K562 (cell line): ENCODE measurements at regions not wholly inside any gene's neighbourhood (a gene's known extent, or its start where the extent isn't known, plus 50 kb on each side); places are given as distances from the start of the nearest gene placed in this dataset.

Experiments
- ATAC-seq: fragments of 200-7000 bp; cut with Tn5 transposase; 3 replicates; pipeline ENCODE4 v1.9.1; 2020; ENCODE audit warnings: moderate library complexity
- BruUV-seq: library from RNA; stranded (reverse); fragments of 400-500 nt; replicated peaks from 2 replicates; lab custom pipeline; 2021; lab: Mats Ljungman, UMichigan
- CTCF ChIA-PET: fragments of 300-600 bp; formaldehyde crosslinking; extraction: SDS; loops from one replicate; lab custom pipeline; 2021; ENCODE audit warnings: low intra/inter-chr PET ratio; lab: Yijun Ruan, JAX
- POLR2A ChIA-PET: fragments of 300-600, 350-650 bp; sonication (Branson Sonifier 250); formaldehyde crosslinking; extraction: SDS; loops from one replicate; lab custom pipeline; 2021; ENCODE audit warnings: antibody characterized with exemption, inconsistent platforms; lab: Yijun Ruan, JAX
- DNase-seq, 4 experiments: peaks; one replicate each; pipeline versions ENCODE4 v3.0.0 to v3.0.0-alpha.2; 2011 to 2018; ENCODE audit warnings: low spot score in 3 of 4, mixed read lengths in 3 of 4; ENCODE audit errors: extremely low read depth in 1 of 4
- FAIRE-seq: peaks from 2 replicates; lab custom pipeline; 2011; peaks lifted over from hg19 to GRCh38; lab: Jason Lieb, UNC
- H2AFZ ChIP-seq: 2 replicates; pipeline ENCODE4 v1.6.0; 2011; ENCODE audit warnings: low read depth, low read length, control low read depth, inconsistent platforms
- H3K27ac ChIP-seq: fragments of 200-600 bp; 3 replicates; pipeline ENCODE4 v1.8.0; 2011; ENCODE audit warnings: low read depth, mild to moderate bottlenecking, control low read depth, inconsistent platforms, low read length, moderate library complexity, mixed read lengths; ENCODE audit errors: extremely low read depth
- H3K27me3 ChIP-seq, 2 experiments: fragments of 300-600 bp in 1 of 2; 2 replicates in 1 of 2; 3 replicates in 1 of 2; pipeline versions ENCODE4 v1.6.0 to v1.8.0; 2011; ENCODE audit warnings: inconsistent platforms in 2 of 2, low read length in 2 of 2, mild to moderate bottlenecking in 1 of 2, mixed read lengths in 1 of 2, moderate library complexity in 1 of 2; ENCODE audit not compliant: control insufficient read depth in 2 of 2, insufficient read depth in 2 of 2
- H3K36me3 ChIP-seq: fragments of 300-600 bp; 3 replicates; pipeline ENCODE4 v1.8.0; 2011; ENCODE audit warnings: mild to moderate bottlenecking, low read length, inconsistent platforms; ENCODE audit not compliant: control insufficient read depth, insufficient read depth
- H3K4me1 ChIP-seq, 2 experiments: fragments of 200-600 bp in 1 of 2; replicated peaks in 1 of 2; 2 replicates in 1 of 2; 3 replicates in 1 of 2; pipeline versions ENCODE4 v1.5.1 to v1.8.0; 2011; ENCODE audit warnings: inconsistent platforms in 2 of 2, low read length in 2 of 2, mild to moderate bottlenecking in 1 of 2, mixed read lengths in 1 of 2, moderate library complexity in 1 of 2; ENCODE audit not compliant: control insufficient read depth in 2 of 2, insufficient read depth in 2 of 2
- H3K4me2 ChIP-seq: 2 replicates; pipeline ENCODE4 v1.6.1; 2011; ENCODE audit warnings: low read length, control low read depth, inconsistent platforms, mixed read lengths; ENCODE audit not compliant: insufficient read depth
- H3K4me3 ChIP-seq: fragments of 200-600 bp; sonication (generic), shearing (Covaris generic); 2 replicates; pipeline ENCODE4 v1.5.1; 2016; ENCODE audit warnings: control low read depth, inconsistent platforms
- H3K79me2 ChIP-seq: fragments of 200-600 bp; 3 replicates; pipeline ENCODE4 v1.8.0; 2011; ENCODE audit warnings: low read length, inconsistent platforms; ENCODE audit not compliant: control insufficient read depth, insufficient read depth
- H3K9ac ChIP-seq, 2 experiments: 2 replicates each; pipeline versions ENCODE4 v1.6.0 to v1.6.1; 2011; ENCODE audit warnings: low read depth in 2 of 2, low read length in 2 of 2, control low read depth in 1 of 2, inconsistent platforms in 1 of 2, mild to moderate bottlenecking in 1 of 2, mixed read lengths in 1 of 2; ENCODE audit not compliant: insufficient read depth in 1 of 2
- H3K9me1 ChIP-seq: one replicate; pipeline ENCODE4 v1.6.0; 2011; ENCODE audit warnings: inconsistent platforms, mild to moderate bottlenecking, low read length, moderate library complexity; ENCODE audit not compliant: control insufficient read depth, insufficient read depth
- H3K9me3 ChIP-seq: replicated peaks from 2 replicates; pipeline ENCODE4 v1.5.1; 2011; ENCODE audit warnings: low read depth, low read length, inconsistent platforms; ENCODE audit not compliant: control insufficient read depth, insufficient read depth
- H4K20me1 ChIP-seq: replicated peaks from 2 replicates; pipeline ENCODE4 v1.6.1; 2011; ENCODE audit warnings: low read length, inconsistent platforms, mixed read lengths; ENCODE audit not compliant: control insufficient read depth, insufficient read depth
- MBD1 ChIP-seq: fragments of 250-450 bp; sonication (Bioruptor Pico); IDR thresholded peaks from 2 replicates; pipeline ENCODE4 v1.8.0; 2022; ENCODE audit warnings: inconsistent platforms
- MIER1 ChIP-seq: fragments of 450-650 bp; IDR thresholded peaks from 2 replicates; pipeline ENCODE4 v1.6.1; 2016; ENCODE audit warnings: antibody characterized with exemption, mild to moderate bottlenecking, low read depth
- POLR2B ChIP-seq: fragments of 450-650 bp; IDR thresholded peaks from 2 replicates; pipeline ENCODE4 v1.6.1; 2018; ENCODE audit warnings: low read depth; ENCODE audit not compliant: partially characterized antibody
- THAP12 ChIP-seq: fragments of 250-450 bp; sonication (Bioruptor Pico); IDR thresholded peaks from 2 replicates; pipeline ENCODE4 v1.9.0; 2021; ENCODE audit warnings: mild to moderate bottlenecking, inconsistent platforms
- THRA ChIP-seq: fragments of 450-650 bp; IDR thresholded peaks from 2 replicates; pipeline ENCODE4 v1.6.1; 2017; ENCODE audit warnings: mild to moderate bottlenecking, moderate library complexity
- ZNF395 ChIP-seq: fragments of 200-800 bp; sonication (Bioruptor generic); IDR thresholded peaks from 2 replicates; pipeline ENCODE4 v1.6.1; 2017; ENCODE audit warnings: missing genetic modification characterization, missing compliant biosample characterization
- ZNF551 ChIP-seq: fragments of 250-450 bp; sonication (Bioruptor Pico); IDR thresholded peaks from 2 replicates; pipeline ENCODE4 v1.5.0; 2021; ENCODE audit warnings: mild to moderate bottlenecking, moderate library complexity
- WGBS: fragments of 100-300 bp; shearing (Covaris generic); methylation state at CpG from one replicate; pipeline ENCODE4 v1.1.6; 2016; ENCODE audit warnings: low coverage, mixed read lengths; ENCODE audit not compliant: insufficient coverage; ENCODE audit errors: missing lambda C conversion rate; 5-methylcytosine and 5-hydroxymethylcytosine counted together
- in situ Hi-C: fragments of 300-500 bp; cut with MboI; formaldehyde crosslinking; loops from 4 replicates; pipeline ENCODE4 v1.15.0; 2018; ENCODE audit warnings: inconsistent platforms, mixed read lengths
- intact Hi-C: fragments of 100-400 bp; cut with micrococcal nuclease; formaldehyde crosslinking; loops from 2 replicates; pipeline ENCODE4 v1.14.2; 2022

- Histone ChIP-seq H3K79me2 (no peaks in the 10 kb centered on the region), H2AFZ (no peak overlapping the region), H3K4me2 (no peak overlapping the region), H4K20me1 (no peaks in the 10 kb centered on the region), H3K9ac (no peak overlapping the region), H3K9me3 (no peaks in the 10 kb centered on the region), H3K9me1 (no peaks in the 10 kb centered on the region), H3K4me3 (no peak overlapping the region), H3K27me3 (no peaks in the 10 kb centered on the region), H3K27ac (no peak overlapping the region), H3K4me1 (no peaks in the 10 kb centered on the region), H3K36me3 (no peaks in the 10 kb centered on the region)
- intact Hi-C loops (no loop called here), in situ Hi-C loops (no loop called here)
- no peak for ATAC-seq
- no peak for FAIRE-seq
- 0% methylated on average over 3 of the region's 3 CpGs for WGBS
- ChIA-PET CTCF (no interaction called here), POLR2A (interaction anchor here (0.6 kb wide), 1 partner anchor 9 kb away, joined by 3 read pairs; no protein-coding TSS in a partner anchor)
- BruUV-seq: no TSS peak
- DNase-seq: no peak
- TF ChIP-seq MIER1: no peak
- TF ChIP-seq ZNF551: no peak
- TF ChIP-seq POLR2B: no peak
- TF ChIP-seq THRA: no peak
- TF ChIP-seq MBD1: no peak
- TF ChIP-seq THAP12 (CRISPR knock-in tag): no peak
- no peak for TF ChIP-seq ZNF395 (CRISPR knock-in tag)
Measured at GRCh38 chr6:51337277-51337676, 518.6 kb downstream of the TFAP2B start.
